Fibroblast of skin of right biceps (primary cell): ENCODE measurements at regions not wholly inside any gene's neighbourhood (a gene's known extent, or its start where the extent isn't known, plus 50 kb on each side); places are given as distances from the start of the nearest gene placed in this dataset.
A peak's percentile ranks its signal among the peaks of the same experiment; 100 is the strongest.

Source experiments
- DNase-seq: peaks from one replicate; pipeline ENCODE4 v3.0.0-alpha.2; 2013

- DNase-seq: peak; percentile 82
Measured at GRCh38 chr2:41903474-41904135, 144.2 kb upstream of the PKDCC start.

- DNase-seq: no peak
Measured at GRCh38 chr2:41904459-41904858, 143.4 kb upstream of the PKDCC start.

DNA sequence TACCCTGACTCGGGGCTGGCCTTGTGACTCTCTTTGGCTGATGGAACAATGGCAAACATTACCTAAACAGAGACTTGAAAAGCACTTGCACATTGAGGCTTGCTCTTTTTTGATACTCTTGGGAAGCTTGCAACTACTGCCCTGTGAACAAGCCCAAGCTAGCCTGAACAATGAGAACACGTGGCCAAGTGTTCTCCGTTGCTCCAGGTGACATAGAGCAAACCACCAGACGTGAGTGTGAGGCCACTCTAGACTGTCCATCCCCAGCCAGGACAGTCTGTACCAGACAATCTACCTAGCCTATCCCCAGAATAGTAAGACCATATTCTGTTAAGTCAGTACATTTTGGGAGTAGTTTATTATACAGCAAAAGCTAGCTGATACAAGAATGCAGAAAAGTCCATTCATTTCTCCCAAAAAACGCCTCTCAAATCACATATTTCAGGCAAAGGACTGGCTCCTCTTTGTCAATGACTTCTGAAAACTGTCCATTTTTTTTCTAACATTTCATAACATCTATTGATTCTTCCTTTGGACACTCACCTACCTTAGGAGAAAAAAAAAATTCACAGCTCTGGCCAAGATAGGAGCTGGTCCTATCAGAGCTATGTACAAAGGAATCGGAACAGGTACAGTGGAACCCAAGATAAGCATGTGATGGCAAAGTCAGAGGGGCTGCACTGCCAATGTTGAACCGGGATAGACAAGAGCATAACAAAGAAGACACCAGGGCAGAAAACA is 142.1 kb upstream of the PKDCC start:
- DNase-seq: no peak

DNA sequence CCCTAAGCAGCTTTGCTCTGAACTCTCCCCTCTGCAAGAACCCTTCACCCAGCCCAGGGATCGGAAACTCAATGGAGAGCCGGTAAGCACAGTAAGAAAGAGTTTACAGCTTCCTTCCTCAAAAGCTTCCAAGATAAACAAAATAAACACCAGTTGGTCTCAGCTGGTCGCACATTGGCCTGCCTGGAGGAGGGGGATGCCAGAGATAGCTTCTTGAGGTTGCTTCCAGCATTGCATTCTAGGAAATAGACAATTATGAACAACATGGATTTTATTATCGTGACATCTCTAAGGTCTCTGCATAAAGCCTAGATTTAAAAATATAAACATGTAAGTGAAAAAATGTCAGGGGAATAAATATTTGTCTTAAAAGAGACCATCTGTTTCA is 141.5 kb upstream of the PKDCC start:
- DNase-seq: peak; percentile 70

DNA sequence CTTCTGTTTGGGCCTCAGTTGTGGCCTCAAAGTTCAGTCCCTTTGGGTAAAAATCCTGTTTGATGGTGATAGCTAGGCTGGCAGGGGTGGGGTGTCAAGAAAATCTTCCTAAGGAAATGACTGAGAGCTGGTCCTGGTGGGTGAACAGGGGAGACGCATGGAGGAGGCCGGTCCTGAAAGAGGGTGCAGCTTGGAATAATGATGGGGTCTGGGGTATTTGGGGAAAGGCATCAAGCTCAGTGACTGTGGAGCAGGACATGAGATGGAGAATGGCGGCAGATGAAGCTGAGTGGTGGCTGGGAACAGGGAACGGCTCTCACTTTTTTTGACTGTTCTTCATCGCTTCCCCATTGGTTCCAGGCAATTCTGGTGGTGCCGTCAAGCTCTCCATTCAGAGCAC is 140.7 kb upstream of the PKDCC start:
- no peak for DNase-seq

DNA sequence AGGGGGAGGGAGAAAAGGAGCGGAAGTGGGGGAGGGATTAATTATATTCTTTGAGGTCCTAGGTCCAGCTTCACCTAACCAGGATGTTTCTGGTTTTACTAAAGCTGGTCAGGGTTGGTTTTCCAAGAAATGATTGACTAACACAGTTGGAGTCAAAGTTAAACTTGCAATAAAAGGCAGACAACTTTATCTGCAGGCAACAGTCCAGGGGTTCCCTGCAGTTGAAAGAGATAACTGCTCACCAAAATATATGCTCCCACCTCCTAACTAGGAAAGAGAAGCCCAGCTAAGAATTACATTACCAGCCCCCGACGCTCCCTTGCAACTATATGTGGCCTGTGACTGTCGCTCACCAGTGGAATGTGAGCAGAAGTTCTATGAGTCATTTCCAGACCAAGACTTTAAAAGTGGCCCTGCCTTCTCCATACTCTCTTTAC is 140.0 kb upstream of the PKDCC start:
- DNase-seq: peak; percentile 78

DNA sequence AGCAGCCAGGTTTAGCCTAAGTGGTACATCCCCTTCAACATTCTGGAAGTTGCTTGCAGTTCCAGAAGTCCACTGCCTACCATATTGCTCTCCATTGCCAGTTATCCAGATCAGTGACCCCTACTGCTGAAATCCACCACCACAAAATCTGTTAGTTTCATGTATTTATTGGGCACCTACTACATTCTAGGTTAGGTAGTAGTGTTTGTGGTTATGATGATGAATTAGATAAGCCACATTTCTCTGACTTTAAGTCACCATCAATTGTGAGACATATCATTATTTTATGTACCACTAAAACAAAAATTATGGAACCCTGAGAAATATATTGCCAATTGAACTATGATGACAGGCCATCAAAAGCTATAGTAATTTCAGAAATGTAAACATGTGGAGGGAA is 139.5 kb upstream of the PKDCC start:
- no peak for DNase-seq

GRCh38 chr2:41909584-41909983 is 138.2 kb upstream of the PKDCC start:
- no peak for DNase-seq

DNA sequence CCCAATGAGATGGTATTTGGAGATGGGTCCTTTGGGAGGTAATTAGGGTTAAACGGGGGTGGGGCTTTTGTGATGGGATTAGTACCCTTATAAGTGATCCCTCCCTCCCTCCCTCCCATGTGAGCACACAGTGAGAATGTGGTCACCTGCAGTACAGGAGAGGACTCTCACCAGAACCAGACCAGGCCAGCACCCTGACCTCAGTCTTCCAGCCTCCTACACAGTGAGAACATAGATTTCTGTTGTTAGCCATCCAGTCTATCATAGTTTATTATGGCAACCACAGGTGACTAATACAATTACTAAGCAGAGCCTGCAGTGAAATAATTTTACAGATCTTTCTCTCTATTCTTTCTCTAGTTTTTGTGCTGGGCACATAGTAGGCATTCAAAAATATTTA is 137.7 kb upstream of the PKDCC start:
- DNase-seq: peak; percentile 46

DNA sequence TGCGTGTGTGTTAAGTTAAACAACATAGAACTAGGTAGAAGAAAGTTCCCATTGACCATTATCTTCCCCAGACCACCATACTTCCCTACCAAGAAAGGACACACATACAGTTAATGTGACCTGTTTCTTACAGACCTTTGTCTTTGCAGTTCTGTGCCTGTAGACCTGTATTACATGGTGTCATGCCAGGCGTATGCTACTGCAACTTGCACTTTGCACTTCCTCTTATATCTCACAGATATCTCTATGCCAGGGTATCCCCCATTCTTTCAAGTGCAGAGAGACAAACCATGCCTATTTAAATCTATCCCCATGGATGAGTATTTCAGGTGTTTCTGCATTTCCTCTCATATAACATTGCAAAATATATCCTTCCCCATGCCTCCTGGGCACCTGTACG is 136.8 kb upstream of the PKDCC start:
- DNase-seq: no peak

- DNase-seq: no peak
Measured at GRCh38 chr2:41912337-41912736, 135.5 kb upstream of the PKDCC start.

GRCh38 chr2:41912776-41913175 is 135.0 kb upstream of the PKDCC start:
- DNase-seq: no peak

- no peak for DNase-seq
Measured at GRCh38 chr2:41913311-41913710, 134.5 kb upstream of the PKDCC start.

DNA sequence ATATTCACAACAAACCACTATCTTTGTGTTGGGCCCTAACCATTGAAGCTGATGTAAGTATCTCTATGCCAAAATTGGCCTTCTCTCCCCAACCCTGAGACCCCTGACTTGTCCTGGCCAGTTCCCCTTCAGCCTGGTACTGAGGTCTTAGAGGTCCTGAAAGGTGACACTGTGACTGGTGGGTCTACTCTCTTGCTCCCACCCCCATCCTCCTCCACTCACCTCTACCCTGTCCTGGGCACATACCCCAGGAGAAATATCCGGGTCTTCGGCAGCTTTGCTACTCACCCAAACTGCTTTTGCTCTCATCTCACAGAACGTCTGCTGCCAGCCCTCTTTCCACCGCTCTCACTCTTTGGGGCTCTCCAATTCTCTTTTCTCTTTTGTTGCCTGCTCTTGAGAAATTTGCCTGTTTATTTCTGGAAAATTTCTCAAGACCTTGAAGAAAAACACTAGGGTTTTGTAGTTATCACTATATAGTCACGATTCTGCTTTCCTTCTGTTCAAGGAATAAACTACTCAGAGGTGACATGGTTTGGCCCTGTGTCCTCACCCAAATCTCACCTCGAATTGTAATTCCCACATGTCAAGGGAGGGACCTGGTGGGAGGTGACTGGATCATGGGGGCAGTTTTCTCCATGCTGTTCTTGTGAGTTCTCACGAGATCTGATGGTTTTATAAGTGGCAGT is 133.8 kb upstream of the PKDCC start:
- DNase-seq: no peak

GRCh38 chr2:41914936-41915335 is 132.9 kb upstream of the PKDCC start:
- no peak for DNase-seq

- no peak for DNase-seq
Measured at GRCh38 chr2:41916177-41916576, 131.6 kb upstream of the PKDCC start.

DNA sequence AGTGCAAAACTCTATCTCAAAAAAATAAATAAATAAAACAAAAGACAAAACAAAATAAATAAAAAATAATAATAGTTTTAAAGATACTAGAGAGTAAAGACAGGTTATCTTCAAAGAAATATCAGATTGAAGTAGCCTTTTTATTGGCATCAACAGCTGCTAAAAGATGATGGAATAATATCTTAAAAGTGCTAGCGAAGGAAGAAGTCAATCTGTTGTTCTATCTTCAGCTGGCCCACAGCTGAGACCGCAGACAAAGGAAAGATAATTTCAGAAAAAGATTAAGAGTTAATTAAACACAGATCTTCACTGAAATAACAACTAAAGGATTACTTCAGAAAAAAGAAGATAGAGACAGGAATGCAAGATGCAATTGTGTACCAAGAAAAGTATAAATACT is 130.2 kb upstream of the PKDCC start:
- DNase-seq: no peak

DNA sequence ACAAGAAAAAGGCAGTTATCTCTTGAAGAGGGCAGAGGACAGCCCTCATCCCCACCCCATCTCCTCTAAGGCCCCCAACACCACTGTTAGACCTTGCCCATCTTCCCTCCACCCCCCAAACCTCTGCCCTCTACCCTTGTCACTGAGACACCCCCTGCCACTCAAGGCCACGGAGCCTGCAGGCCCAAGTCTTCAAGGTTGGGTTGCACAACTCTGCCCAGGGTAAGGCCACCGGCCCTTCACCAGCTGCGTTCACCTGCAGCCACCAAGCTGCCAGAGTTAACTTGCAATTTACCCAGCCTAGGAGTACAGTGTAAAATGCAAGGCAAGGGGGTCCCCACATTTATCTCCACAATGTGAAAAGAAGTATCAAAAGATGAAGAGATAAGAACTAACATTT is 128.7 kb upstream of the PKDCC start:
- no peak for DNase-seq

DNA sequence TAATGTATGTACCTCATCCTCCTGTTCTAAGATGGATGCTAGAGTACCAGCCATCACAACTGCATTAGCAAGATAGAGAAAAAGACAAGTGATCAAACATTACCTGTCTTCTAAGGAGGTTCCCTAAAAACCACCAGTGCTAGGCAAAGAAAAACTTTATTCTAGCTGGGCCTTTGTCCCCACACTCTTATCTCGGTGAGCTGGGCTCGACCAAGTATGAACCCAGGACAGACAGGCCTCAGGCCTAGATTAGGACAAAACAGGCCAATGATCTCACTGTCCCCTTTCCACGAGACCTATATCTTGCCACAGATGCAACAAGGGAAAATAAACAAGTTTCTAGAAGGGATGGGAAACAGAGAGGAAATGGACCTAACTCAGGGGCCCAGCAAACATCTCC is 127.6 kb upstream of the PKDCC start:
- no peak for DNase-seq

- DNase-seq: peak; percentile 61
Measured at GRCh38 chr2:41920812-41921211, 127.0 kb upstream of the PKDCC start.

GRCh38 chr2:41922177-41922576 is 125.6 kb upstream of the PKDCC start:
- peak; percentile 56 for DNase-seq

GRCh38 chr2:41923156-41923786 is 124.5 kb upstream of the PKDCC start:
- DNase-seq: no peak

DNA sequence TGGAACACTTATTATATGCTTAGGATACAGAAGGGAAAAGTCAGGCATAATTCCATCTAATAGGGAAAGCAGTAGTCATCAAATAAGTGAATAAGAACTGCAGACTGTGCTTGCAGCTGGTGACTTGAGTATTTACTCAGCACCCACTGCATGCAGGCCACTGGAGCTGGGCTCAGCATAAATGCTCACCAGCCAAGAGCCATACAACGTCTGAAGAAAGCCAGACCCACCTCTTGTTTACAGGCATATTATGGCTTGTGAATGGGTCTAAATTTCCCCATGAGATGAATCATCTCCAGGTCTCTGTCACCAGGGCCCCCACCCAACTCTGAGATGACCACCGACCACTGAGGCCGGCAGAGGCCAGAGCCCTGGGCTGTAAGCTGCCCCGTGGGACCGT is 123.8 kb upstream of the PKDCC start:
- DNase-seq: no peak
